ENCODE measurements at regions not wholly inside any gene's neighbourhood (a gene's known extent, or its start where the extent isn't known, plus 50 kb on each side); places are given as distances from the start of the nearest gene placed in this dataset.

DNA sequence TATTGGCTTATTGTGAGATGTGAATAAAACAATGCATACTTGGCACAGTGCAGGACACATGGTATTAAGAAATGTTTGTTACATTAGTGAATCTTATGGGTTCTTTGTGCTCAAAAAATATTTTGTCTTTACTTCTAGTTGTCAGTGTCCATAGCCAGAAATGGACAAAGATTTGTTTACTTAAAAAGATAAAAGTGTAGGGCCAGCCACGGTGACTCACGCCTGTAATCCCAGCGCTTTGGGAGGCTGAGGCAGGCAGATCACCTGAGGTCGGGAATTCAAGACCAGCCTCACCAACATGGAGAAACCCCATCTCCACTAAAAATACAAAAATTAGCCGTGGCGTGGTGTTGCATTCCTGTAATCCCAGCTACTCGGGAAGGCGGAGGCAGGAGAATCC, 654.6 kb upstream of the NEGR1 start:
- POLR2A ChIA-PET: no interaction called here
- Histone ChIP-seq H2AFZ (ENCODE audit: insufficient read depth, low read depth, low read length, poor library complexity, severe bottlenecking) (no peak overlapping the region), H3K4me3 (ENCODE audit: control extremely low read depth in 1 of 5, extremely low read depth in 1 of 5, insufficient read depth in 1 of 5, low read depth in 2 of 5, low read length in 4 of 5) (no peak overlapping the region), H3K36me3 (replicated peaks in 1 of 2; ENCODE audit: control extremely low read depth in 1 of 2, control insufficient read depth in 1 of 2, extremely low read depth in 1 of 2, insufficient read depth in 2 of 2, low read length in 1 of 2) (no peaks in the 10 kb centered on the region), H3K79me2 (ENCODE audit: control insufficient read depth, insufficient read depth, low read length) (no peaks in the 10 kb centered on the region), H3K9me3 (ENCODE audit: control extremely low read depth in 1 of 3, control insufficient read depth in 2 of 3, insufficient read depth in 1 of 3, low read length in 2 of 3) (no peaks in the 10 kb centered on the region), H3K4me2 (replicated peaks; ENCODE audit: low read depth, low read length, poor library complexity, severe bottlenecking) (no peak overlapping the region), H4K20me1 (ENCODE audit: control insufficient read depth, insufficient read depth, low read length, poor library complexity, severe bottlenecking) (no peaks in the 10 kb centered on the region), H3K4me1 (ENCODE audit: control insufficient read depth in 2 of 2, insufficient read depth in 2 of 2, low read length in 2 of 2) (no peaks in the 10 kb centered on the region), H3K27ac (ENCODE audit: low read length in 2 of 2) (no peak overlapping the region), H3K9ac (ENCODE audit: low read length) (no peak overlapping the region), H3K27me3 (replicated peaks in 1 of 4; ENCODE audit: control extremely low read depth in 1 of 4, control insufficient read depth in 3 of 4, insufficient read depth in 4 of 4, low read length in 3 of 4) (no peaks in the 10 kb centered on the region)
- TF ChIP-seq, protein P1, sequence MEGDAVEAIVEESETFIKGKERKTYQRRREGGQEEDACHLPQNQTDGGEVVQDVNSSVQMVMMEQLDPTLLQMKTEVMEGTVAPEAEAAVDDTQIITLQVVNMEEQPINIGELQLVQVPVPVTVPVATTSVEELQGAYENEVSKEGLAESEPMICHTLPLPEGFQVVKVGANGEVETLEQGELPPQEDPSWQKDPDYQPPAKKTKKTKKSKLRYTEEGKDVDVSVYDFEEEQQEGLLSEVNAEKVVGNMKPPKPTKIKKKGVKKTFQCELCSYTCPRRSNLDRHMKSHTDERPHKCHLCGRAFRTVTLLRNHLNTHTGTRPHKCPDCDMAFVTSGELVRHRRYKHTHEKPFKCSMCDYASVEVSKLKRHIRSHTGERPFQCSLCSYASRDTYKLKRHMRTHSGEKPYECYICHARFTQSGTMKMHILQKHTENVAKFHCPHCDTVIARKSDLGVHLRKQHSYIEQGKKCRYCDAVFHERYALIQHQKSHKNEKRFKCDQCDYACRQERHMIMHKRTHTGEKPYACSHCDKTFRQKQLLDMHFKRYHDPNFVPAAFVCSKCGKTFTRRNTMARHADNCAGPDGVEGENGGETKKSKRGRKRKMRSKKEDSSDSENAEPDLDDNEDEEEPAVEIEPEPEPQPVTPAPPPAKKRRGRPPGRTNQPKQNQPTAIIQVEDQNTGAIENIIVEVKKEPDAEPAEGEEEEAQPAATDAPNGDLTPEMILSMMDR (IDR thresholded peaks at IDR 0.05): no peak
- TF ChIP-seq EZH2 (IDR thresholded peaks at IDR 0.05; ENCODE audit: borderline replicate concordance, insufficient read depth, low read depth, low read length, poor library complexity, severe bottlenecking): no peak
- no peak overlapping the region for H3K4me3 Mint-ChIP-seq
- H3K27me3 Mint-ChIP-seq: no peaks in the 10 kb centered on the region
- no peaks in the 10 kb centered on the region for H3K9me3 Mint-ChIP-seq (ENCODE audit: insufficient read depth)
- 92% methylated on average over 8 of the region's 8 CpGs for WGBS (ENCODE audit: insufficient coverage)
- H3K27ac Mint-ChIP-seq: no peak overlapping the region
- CTCF ChIA-PET: no interaction called here
- ATAC-seq (ENCODE audit: low read depth) (no peak), DNase-seq (no peak)
- H3K4me1 Mint-ChIP-seq: no peaks in the 10 kb centered on the region
- intact Hi-C loops (cut with micrococcal nuclease): no loop called here

DNA sequence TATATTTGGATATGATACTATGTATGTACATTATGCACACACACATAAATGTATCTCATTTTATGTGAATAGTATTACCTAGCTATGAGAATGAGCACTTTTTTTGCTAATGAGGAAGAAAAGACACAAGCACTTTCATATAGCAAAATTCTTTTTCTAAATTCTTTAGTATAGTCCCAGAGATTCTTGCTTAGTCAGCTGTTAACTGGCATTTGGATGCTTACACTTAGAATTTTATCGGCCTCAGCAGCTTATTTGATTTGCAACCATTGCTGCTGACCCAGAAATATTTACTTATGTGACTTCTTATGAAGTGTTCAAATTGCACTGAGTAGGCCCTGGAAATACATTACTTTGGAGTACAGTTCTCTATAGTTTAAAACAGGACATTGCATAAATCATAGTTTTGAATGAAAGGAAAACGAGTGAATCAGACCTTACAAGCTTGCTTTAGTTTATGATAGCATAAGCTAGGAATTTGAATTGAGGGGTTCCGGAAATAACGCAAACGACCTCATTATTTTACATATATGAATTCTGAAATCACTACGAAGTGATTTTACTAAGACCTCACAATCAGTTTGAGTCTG, 653.9 kb upstream of the NEGR1 start:
- ChIA-PET POLR2A (no interaction called here), CTCF (no interaction called here)
- H3K4me3 Mint-ChIP-seq: no peak overlapping the region
- H3K4me1 ChIP-seq (ENCODE audit: control insufficient read depth in 2 of 2, insufficient read depth in 2 of 2, low read length in 2 of 2): no peaks in the 10 kb centered on the region
- H3K27me3 ChIP-seq (replicated peaks in 1 of 4; ENCODE audit: control extremely low read depth in 1 of 4, control insufficient read depth in 3 of 4, insufficient read depth in 4 of 4, low read length in 3 of 4): no peaks in the 10 kb centered on the region
- TF ChIP-seq EZH2 (IDR thresholded peaks at IDR 0.05; ENCODE audit: borderline replicate concordance, insufficient read depth, low read depth, low read length, poor library complexity, severe bottlenecking): no peak
- TF ChIP-seq, protein P1 (IDR thresholded peaks at IDR 0.05): no peak
- H3K79me2 ChIP-seq (ENCODE audit: control insufficient read depth, insufficient read depth, low read length): no peaks in the 10 kb centered on the region
- H3K4me1 Mint-ChIP-seq: no peaks in the 10 kb centered on the region
- no peak overlapping the region for H2AFZ ChIP-seq (ENCODE audit: insufficient read depth, low read depth, low read length, poor library complexity, severe bottlenecking)
- ATAC-seq (ENCODE audit: low read depth) (no peak), DNase-seq (no peak)
- no peak overlapping the region for H3K4me2 ChIP-seq (replicated peaks; ENCODE audit: low read depth, low read length, poor library complexity, severe bottlenecking)
- H3K9ac ChIP-seq (ENCODE audit: low read length): no peak overlapping the region
- H3K9me3 Mint-ChIP-seq (ENCODE audit: insufficient read depth): no peaks in the 10 kb centered on the region
- no peak overlapping the region for H3K27ac ChIP-seq (ENCODE audit: low read length in 2 of 2)
- H3K27me3 Mint-ChIP-seq: no peaks in the 10 kb centered on the region
- no peaks in the 10 kb centered on the region for H4K20me1 ChIP-seq (ENCODE audit: control insufficient read depth, insufficient read depth, low read length, poor library complexity, severe bottlenecking)
- intact Hi-C loops (cut with micrococcal nuclease): no loop called here
- no peak overlapping the region for H3K4me3 ChIP-seq (ENCODE audit: control extremely low read depth in 1 of 5, extremely low read depth in 1 of 5, insufficient read depth in 1 of 5, low read depth in 2 of 5, low read length in 4 of 5)
- WGBS (ENCODE audit: insufficient coverage): no CpG with 5 or more reads among the region's 6 CpGs
- no peak overlapping the region for H3K27ac Mint-ChIP-seq
- no peaks in the 10 kb centered on the region for H3K36me3 ChIP-seq (replicated peaks in 1 of 2; ENCODE audit: control extremely low read depth in 1 of 2, control insufficient read depth in 1 of 2, extremely low read depth in 1 of 2, insufficient read depth in 2 of 2, low read length in 1 of 2)
- no peaks in the 10 kb centered on the region for H3K9me3 ChIP-seq (ENCODE audit: control extremely low read depth in 1 of 3, control insufficient read depth in 2 of 3, insufficient read depth in 1 of 3, low read length in 2 of 3)

Data from B cell (primary cell).